Left cardiac atrium (tissue), 4 donors: ENCODE measurements at regions not wholly inside any gene's neighbourhood (a gene's known extent, or its start where the extent isn't known, plus 50 kb on each side); places are given as distances from the start of the nearest gene placed in this dataset.

Experiments
- ATAC-seq, 2 donors: fragments of 200-7000 bp; cut with Tn5 transposase; one replicate each; pipeline ENCODE4 v1.9.1; 2020; ENCODE audit warnings: mild to moderate bottlenecking in 2 of 2, moderate library complexity in 2 of 2
- DNase-seq: peaks from one replicate; pipeline ENCODE4 v3.0.0-alpha.2; 2020
- intact Hi-C, 2 donors: fragments of 100-400 bp; cut with DNase I; formaldehyde crosslinking; loops; one replicate each; pipeline versions ENCODE4 v1.14.1 to v1.15.1; 2022 to 2023
- donor health status: DM: no; HTN: yes; CAD: no.
- donor health status: DM: no; HTN: yes; CAD: no; lungs with severe emphysema.
- donor health status: DM: yes; HTN: yes; CAD: no.
- donor health status: Dilated cardiomyopathy.

DNA sequence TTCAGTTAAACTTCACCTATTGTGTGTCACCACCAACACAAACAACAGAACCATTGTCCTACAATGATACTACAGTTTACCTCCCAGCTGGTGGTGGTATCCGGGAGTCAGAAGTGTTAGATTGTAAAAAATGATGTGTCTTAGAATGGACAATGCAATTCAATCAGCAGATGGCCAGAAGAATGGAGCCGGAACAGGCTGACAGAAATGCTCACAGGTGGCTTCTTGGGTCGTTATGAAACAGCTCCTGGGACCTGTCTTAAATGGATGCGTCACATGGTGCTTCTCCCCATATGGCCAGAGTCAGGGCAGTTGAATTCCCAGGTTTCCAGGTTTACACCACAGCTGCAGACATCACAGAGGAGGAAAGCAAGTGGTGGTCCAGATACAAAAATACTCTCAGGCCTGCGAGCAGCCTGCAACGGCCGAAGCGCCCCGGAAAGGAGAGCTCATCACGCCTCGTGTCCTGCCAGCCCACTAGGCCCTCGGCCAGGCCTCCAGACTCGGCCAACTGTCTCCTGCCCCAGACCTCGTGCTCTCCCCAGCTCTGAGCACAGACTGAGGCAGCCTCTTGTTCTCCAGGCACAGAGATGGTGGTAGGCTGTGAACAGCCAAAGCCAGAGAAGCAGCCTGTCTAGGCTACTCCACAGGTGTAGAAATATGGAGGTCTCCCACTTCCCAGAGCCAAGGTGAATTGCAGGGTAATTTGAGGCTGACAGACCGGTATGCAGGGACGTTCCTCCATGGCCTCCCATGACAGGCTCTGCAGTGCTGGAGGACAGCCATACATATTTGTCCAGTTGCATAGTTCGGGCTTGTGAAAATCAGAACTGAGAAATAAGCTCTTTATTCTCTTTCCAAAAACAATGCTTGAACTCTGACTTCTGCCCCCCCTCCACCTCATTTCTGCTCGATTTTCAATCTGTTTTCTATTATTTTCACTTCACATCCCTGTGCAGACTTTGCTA is 98.5 kb upstream of the SPATA31C2 start:
- ATAC-seq = peak; percentile 88 to 94
- peak; percentile 43 for DNase-seq
- intact Hi-C loops = no loop called here

GRCh38 chr9:88235615-88236014 is 97.3 kb upstream of the SPATA31C2 start:
- ATAC-seq (no peak), DNase-seq (no peak)
- intact Hi-C loops = no loop called here

DNA sequence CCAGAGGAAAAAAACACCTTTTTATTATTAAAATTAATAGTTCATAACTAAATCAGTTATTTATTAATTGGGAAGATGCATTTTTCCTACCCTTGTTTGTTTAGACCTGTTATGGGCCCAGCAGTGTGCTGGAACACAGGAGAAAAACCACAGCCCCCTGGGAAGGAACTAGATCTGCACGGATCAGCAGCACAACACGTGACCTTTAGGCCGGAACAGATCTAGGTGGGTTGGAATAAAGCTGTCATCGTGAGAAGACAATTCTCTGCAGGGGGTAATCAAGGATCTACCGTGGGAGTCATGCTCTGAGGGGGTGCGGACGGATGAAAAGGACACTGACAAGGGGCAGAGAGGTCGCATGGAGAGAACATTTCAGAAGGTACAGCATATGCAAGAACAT is 95.8 kb upstream of the SPATA31C2 start:
- intact Hi-C loops = no loop called here
- DNase-seq (no peak), ATAC-seq (no peak)

DNA sequence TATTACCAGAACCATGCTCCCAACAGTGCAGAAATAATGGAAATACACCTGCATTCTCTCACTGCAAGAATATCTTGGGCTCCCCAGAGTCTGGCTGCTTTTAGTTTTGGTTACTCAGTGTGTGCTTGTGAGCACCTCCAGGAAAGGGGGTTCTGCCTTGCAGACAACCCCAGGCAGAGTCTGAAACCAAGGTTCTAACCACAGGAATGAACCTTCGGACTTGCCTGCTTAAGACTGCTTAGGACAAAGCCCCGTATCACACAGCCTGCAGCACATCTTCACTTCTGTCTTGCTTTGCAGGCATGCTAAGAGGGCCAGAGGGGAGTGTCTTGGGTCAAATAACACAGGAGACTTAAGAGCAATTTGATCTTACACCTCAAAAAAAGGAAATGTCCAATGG is 94.8 kb upstream of the SPATA31C2 start:
- intact Hi-C loops = no loop called here
- DNase-seq = no peak

DNA sequence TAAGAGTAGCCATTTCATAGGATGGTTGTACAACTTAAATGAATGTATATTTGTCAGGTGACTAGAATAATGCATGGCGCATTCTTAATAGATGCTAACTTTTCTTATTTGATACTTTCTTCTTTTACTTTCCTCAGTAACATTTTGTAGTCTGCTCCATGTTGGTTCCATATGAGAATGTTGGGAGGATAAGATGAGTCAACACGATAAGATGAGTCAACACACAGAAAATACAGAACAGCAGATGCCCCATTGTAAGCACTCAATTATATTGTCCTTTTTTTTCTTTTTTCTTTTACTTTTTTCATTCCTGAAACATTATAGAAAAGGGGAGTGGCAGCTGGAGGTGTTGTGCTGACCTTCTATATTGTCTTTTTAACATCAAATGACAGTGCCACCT is 92.3 kb upstream of the SPATA31C2 start:
- DNase-seq (no peak), ATAC-seq (no peak)
- intact Hi-C loops = no loop called here

More for the DNA sequence above, 94.8 kb upstream of the SPATA31C2 start:
- no peak for ATAC-seq

- no peak for DNase-seq
- intact Hi-C loops = no loop called here
- no peak for ATAC-seq
These were observed 91.2 kb upstream of the SPATA31C2 start for GRCh38 chr9:88229434-88229833.

DNA sequence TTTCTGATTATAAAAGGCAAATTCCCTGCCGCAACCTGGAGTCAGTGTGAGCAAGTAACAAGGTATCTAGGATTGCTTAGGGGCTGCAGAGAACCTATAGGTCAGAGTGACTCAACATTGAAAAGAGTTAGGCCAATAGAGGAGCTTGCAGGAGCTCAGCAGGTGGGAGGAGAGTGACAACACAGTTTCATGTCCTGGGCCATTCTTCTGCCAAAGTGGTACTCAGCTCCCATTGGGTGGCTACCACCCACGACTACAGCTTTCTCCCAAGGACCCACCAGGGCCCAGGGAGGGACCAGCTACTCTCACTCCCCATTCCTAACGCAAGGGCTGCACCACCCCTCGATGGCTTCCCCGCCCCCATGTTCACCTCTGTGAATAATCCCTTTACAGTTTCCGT is 86.7 kb upstream of the SPATA31C2 start:
- DNase-seq (no peak), ATAC-seq (no peak)
- intact Hi-C loops = no loop called here

DNA sequence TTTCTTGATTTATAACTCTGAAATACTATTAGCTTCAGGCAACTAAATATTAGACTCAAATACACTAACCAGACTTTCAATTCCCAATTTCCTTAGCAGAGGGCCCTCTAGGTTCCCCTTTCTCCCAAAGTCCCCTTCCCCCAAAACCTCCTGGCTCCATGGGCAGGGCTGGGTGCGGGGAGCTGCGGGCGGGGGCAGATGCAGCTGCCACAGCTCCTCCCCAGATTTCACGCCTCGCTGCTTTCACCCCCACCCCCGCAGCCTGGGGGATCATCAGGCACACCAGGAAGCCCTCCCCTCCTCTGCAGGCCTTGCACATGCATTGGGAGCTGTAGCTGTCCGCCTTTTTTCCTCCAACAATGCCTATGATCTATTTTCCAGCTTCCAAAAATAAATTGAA is 82.8 kb upstream of the SPATA31C2 start:
- DNase-seq (no peak), ATAC-seq (peak in 1 of 2 donors; percentile 22)
- intact Hi-C loops = no loop called here

GRCh38 chr9:88220652-88221051 is 82.4 kb upstream of the SPATA31C2 start:
- no peak for ATAC-seq

DNA sequence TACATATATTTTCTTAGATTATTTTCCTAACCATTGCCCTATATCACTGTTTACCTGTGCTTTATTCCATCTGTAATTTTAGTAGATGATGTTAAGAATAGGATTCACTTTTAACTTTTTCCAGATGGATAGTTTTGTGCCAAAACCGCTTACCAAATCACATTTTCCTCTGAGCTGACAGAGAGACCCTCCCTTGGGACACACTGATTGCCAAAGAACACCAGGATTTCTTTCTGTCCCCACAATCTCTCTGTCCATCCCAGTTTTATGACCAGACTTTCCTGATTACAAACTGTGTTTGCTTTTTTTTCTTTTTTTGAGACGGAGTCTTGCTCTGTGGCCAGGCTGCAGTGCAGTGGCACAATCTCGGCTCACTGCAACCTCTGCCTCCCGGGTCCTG is 81.3 kb upstream of the SPATA31C2 start:
- ATAC-seq (no peak), DNase-seq (no peak)
- intact Hi-C loops = no loop called here

More at GRCh38 chr9:88220652-88221051, 82.4 kb upstream of the SPATA31C2 start:
- no peak for DNase-seq
- intact Hi-C loops = no loop called here

DNA sequence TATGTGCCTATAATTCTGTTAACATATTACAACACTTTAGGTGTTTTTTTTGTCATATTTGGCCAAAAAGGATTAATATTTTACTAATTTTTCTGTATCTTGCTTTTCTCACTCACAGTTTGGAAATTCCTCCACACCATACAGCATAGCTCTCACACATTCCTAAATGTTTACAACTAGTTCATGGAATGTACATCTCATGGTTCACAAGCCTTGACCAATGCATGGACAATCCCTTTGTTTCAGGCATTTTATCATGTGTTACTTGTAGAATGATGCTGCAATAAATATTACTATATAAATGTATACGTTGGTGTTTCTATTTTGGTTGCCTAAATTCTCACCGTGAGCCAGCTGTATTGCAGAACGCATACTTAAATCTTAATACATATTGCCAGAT is 80.5 kb upstream of the SPATA31C2 start:
- DNase-seq = no peak
- intact Hi-C loops = no loop called here
- no peak for ATAC-seq

- no peak for DNase-seq
- intact Hi-C loops = no loop called here
- peak; percentile 34 to 68 for ATAC-seq
These were observed 78.1 kb upstream of the SPATA31C2 start for GRCh38 chr9:88216126-88216995.

- intact Hi-C loops = no loop called here
- ATAC-seq (peak in 1 of 2 donors; percentile 60), DNase-seq (no peak)
These were observed 77.2 kb upstream of the SPATA31C2 start for GRCh38 chr9:88215196-88216125.

DNA sequence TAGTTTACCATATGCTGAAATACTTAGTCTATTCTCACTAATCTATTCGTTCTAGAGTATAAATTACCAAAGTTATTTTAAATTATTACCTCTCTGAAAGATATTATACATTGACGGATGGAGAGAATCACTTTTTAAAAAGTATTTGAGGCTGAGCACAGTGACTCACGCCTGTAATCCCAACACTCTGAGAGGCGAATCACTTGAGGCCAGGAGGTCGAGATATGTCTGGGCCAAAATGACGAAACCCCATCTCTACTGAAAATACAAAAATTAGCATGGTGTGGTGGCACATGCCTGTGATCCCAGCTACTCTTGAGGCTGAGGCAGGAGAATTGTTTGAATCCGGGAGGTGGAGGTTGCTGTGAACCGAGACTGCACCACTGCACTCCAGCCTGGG is 64.0 kb upstream of the SPATA31C2 start:
- intact Hi-C loops = no loop called here
- no peak for DNase-seq
- no peak for ATAC-seq

DNA sequence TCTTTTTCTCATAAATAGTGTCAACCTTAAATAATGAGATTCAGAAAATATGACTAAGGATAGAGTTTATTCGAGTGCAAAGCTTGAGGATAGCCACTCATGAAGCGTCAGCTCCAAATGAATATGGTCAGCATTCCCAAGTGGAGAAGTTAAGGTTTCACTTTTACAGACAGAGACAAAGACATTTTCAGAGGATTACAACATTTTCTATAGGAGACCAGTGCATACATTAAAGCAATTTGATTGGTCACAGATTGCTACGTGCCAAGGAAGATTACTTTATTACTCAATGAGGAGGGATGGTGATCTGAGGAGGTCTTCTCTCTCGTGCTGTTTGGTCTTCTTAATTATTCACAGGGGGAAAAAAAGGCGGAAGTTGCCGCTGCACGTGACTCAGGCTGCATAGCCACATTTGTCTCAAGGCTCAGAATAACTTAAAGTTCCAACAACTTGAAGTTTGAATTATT is 60.1 kb upstream of the SPATA31C2 start:
- DNase-seq = no peak
- intact Hi-C loops = no loop called here
- ATAC-seq = no peak

DNA sequence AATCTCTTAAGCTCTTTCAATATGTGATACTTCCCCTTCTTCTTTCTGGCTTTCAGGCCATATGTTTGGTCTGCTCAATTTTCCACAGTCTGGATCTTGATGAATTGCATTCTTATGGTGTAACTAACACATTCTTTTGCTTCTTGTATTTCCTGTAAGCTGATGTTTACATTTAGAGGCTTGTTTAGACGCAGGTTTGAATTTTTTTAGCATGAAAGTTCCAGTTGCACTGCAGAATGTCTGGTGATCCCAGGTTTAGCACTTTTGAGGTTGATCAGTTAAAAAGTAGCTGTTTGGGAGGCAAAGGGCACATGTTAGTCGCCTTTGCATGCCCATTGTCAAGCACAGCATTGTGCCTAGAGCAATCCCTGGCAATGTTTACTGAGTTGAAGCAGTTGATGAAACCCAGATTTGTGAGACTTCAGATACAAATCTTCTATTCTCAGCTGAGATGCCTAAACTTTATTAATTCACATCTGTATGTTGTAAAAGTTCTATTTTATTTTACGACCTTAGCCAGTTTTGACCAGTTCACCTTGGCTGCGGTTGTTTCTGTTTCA is 59.6 kb upstream of the SPATA31C2 start:
- ATAC-seq = no peak
- DNase-seq = no peak
- intact Hi-C loops = no loop called here

DNA sequence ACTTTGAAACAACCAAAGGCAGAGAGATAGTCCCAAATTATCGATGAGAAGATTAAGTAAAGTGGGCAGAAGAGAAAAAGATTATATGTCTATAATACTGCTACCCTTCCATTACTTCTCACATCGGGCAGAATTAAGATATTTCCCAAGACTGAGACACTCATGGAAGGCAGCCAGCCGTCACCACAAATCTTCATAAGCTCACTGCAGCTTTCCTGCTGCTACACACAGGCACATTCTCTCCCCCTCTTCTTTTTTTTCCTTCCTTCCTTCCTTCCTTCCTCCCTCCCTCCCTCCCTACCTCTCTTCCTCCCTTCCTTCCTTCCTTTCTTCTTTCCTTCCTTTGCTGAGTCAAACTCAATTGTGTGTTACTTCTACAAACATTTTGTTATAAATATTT is 58.7 kb upstream of the SPATA31C2 start:
- no peak for DNase-seq
- intact Hi-C loops = no loop called here

DNA sequence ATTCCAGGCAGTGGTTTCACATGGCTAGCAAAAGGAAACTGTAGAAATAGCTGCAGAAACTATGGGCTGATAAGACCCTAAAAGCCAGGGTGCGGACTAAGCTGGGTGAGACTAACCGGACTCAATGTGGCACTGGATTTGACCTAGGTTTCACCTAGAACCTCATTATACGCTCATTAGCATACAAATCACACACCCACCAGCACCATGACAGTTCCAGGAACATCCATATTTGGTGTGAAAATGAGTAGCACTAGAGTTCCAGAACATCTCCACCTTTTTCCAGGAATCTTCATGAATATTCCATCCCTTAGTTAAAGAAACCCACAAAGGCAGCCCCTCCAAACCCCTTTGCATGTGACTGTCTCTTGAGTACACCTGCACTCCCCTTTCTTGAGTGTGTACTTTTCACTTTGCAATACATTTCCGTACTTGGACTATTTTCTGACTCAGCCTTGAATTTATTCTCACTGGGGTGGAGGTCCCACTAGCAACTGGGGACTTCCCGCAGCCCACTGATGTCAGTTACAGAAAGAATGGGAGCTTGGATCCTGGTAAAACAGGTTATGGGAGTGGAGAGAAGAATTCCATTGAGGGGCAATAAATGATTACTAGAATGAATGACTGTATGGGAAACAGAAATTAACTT is 58.0 kb upstream of the SPATA31C2 start:
- DNase-seq (no peak), ATAC-seq (no peak)
- intact Hi-C loops = no loop called here

More for the DNA sequence above, 58.7 kb upstream of the SPATA31C2 start:
- ATAC-seq = no peak
